C4-2B (cell line): ENCODE measurements at regions not wholly inside any gene's neighbourhood (a gene's known extent, or its start where the extent isn't known, plus 50 kb on each side); places are given as distances from the start of the nearest gene placed in this dataset.
"Not testable (repeated sequence)": the region's sequence is repeated elsewhere in the genome, so short reads cannot be mapped to it uniquely, and the experiment has no call there.

ENCODE experiments used
- H3K27ac ChIP-seq: fragments of 450-650 bp; 2 replicates; pipeline ENCODE4 v1.5.1; 2017
- ZFX ChIP-seq: fragments of 450-650 bp; IDR thresholded peaks from 2 replicates; pipeline ENCODE4 v1.6.1; 2017
- TF ChIP-seq, protein P1 (sequence below): fragments of 450-650 bp; conservative IDR thresholded peaks from 2 replicates; pipeline ENCODE4 v1.5.1; 2017; ENCODE audit warnings: mild to moderate bottlenecking

DNA sequence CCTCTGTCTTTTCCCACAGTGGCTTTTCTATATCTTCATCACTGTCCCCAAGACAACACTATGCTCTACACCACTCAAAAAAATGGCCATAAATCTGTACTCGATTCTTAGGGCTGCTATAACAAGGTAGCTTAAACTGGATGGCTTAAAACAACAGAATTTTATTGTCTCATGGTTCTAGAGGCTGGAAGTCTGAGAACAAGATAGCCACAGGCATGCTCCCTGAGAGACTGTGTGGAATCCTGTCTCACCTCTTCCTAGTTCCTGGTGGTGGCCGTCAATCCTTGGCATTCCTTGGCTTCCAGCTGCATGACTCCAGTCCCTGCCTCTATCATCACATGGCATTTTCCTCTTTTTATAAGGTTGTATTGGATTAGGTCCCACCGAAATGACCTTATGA, 70.7 kb upstream of the DCLK2 start:
- H3K27ac ChIP-seq: no peak overlapping the region
- TF ChIP-seq ZFX: no peak
- TF ChIP-seq, protein P1, sequence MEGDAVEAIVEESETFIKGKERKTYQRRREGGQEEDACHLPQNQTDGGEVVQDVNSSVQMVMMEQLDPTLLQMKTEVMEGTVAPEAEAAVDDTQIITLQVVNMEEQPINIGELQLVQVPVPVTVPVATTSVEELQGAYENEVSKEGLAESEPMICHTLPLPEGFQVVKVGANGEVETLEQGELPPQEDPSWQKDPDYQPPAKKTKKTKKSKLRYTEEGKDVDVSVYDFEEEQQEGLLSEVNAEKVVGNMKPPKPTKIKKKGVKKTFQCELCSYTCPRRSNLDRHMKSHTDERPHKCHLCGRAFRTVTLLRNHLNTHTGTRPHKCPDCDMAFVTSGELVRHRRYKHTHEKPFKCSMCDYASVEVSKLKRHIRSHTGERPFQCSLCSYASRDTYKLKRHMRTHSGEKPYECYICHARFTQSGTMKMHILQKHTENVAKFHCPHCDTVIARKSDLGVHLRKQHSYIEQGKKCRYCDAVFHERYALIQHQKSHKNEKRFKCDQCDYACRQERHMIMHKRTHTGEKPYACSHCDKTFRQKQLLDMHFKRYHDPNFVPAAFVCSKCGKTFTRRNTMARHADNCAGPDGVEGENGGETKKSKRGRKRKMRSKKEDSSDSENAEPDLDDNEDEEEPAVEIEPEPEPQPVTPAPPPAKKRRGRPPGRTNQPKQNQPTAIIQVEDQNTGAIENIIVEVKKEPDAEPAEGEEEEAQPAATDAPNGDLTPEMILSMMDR: no peak

DNA sequence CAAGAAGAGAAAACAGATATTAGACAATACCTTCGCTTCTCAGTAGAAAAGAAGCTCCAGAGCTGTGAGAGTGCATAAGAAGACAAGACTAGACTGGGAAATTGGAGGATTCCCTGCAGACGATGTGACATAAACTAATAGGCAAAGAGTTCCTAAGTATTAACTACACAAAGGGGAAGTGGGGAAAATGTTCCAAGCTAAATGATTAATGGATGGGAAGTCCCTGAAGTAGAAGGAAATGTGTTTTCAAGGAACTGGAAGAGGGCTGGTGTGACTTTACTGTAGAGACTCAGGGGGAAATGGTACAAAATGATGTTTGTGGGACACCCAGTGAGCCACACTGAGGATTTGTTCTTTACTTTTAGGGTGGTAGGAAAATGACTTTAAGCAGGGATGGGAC, 69.7 kb upstream of the DCLK2 start:
- TF ChIP-seq, protein P1: no peak
- H3K27ac ChIP-seq: no peak overlapping the region

DNA sequence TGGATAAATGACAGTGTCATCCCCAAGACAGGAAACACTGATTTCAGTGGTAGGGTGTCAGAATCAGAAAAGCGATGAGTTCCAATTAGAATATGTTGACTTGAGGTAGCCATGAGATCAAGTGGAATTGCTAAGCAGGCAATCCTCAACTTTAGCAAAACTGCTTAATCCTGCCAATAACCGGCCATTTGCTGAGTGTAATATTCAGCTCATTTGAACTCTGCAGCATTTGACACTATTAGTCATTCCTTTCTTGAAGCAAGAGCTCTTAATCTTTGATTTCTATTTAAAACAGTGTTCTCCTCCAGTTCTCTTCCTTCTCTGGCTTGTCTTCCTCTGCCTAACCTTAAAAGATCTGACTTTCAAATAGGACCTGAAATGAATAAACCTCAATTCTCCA, 68.7 kb upstream of the DCLK2 start:
- TF ChIP-seq, protein P1: no peak
- no peak for TF ChIP-seq ZFX

DNA sequence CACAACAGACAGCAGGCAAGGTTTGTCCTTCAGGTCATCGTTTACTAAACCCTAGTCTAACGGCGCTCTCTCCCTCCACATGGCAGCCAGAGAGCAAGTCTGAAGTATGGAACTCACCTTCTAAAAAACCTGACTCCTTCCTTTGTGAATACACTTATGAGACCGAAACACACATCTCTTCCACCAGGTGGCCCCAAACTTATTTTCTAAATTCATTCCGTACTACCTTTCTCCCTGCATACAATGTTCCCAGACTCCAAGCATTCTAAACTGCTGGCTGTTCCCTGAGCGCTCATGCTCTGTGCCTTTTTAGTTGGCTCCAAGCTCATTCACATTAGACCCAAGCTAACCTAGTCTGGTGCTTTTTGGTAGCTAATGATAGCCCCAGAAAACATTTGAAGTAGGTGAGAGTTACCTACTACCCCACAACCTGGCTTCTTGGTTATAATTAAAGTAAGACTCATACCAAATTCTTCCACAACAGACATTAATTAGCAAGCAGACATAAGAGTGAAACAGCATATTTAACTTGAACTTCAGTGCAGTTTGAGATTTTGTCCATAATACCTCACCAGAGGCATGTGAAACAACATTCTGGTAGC, 67.6 kb upstream of the DCLK2 start:
- H3K27ac ChIP-seq: no peak overlapping the region
- TF ChIP-seq ZFX: no peak
- TF ChIP-seq, protein P1: peak; percentile 67

More for the DNA sequence above, 68.7 kb upstream of the DCLK2 start:
- H3K27ac ChIP-seq: no peak overlapping the region

DNA sequence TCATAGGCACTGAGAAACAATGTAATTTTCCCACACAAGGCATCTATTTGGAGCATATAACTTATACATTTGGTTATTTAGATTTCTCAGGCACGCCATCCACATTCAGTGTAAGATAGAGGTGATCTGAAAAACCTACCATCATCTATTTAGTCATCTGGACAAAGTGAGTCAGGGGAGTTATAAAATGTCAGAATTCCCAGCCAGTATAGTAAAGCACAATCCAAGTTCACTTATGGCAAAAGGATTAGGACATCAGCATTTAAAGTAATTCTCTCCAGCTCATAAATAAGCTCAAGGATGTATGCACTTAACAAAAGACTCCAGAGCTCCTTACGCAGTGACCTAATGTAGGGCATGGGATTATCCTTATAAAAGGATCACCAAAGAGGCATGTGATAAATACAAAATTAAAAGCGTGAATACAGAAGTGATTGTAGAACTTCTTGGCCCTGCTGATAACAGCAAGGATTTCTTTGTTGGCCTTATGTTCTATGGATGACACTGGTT, 65.3 kb upstream of the DCLK2 start:
- TF ChIP-seq, protein P1: no peak
- TF ChIP-seq ZFX: no peak
- no peak overlapping the region for H3K27ac ChIP-seq

DNA sequence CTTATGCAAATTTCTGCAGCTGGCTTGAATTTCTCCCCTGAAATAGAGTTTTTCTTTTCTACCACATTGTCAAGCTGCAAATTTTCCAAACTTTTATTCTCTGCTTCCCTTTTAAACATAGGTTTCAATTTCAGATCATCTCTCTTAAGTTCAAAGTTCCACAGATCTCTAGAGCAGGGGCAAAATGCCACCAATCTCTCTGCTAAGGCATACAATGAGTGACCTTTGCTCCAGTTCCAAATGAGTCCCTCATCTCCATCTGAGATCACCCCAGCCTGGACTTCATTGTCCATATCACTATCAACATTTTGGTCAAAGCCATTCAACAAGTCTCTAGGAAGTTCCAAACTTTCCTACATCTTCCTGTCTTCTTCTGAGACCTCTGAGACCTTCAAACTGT, 62.3 kb upstream of the DCLK2 start:
- H3K27ac ChIP-seq: not testable (repeated sequence)

DNA sequence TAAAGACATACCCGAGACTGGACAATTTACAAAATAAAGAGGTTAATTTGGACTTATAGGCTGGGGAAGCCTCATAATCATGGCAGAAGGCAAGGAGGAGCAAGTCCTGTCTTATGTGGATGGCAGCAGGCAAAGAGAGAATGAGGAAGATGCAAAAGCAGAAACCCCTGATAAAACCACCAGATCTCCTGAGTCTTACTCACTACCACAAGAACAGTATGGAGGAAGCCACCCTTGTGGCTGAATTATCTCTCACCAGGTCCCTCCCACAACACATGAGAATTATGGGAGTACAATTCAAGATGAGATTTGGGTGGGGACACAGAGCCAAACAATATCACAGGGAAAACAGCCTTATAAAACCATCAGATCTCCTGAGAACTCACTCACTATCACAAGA, 61.6 kb upstream of the DCLK2 start:
- not testable (repeated sequence) for H3K27ac ChIP-seq

DNA sequence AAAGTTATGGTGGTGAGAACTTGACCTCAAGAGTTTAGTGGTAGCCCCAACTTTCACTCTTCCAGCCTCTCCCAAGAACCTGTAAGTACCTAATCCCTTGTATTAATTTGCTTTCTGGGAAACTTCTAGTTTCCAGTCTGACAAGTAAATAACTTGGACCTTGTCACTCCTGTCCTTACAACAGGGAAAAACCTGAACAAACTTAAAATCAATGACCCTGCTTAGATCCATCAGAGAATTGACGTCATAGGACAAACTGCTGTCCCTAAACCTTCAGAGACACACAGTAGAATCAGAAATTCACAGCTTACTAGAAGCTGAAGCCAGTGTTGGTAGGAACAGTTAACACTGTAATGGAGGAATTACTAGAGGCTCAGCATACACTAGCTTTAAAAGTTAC, 60.0 kb upstream of the DCLK2 start:
- no peak for TF ChIP-seq ZFX
- TF ChIP-seq, protein P1: no peak
- no peak overlapping the region for H3K27ac ChIP-seq
